OCI-LY7 (cell line): ENCODE measurements at regions not wholly inside any gene's neighbourhood (a gene's known extent, or its start where the extent isn't known, plus 50 kb on each side); places are given as distances from the start of the nearest gene placed in this dataset.
A peak's percentile ranks its signal among the peaks of the same experiment; 100 is the strongest.

ENCODE experiments used
- BruUV-seq: library from RNA; stranded (reverse); fragments of 400-500 nt; replicated peaks from 2 replicates; lab custom pipeline; 2021; lab: Mats Ljungman, UMichigan
- CTCF ChIA-PET: fragments of 300-600 bp; sonication (Branson Sonifier 250); formaldehyde crosslinking; loops from one replicate; lab custom pipeline; 2022; ENCODE audit warnings: antibody characterized with exemption; ENCODE audit not compliant: unreplicated experiment; lab: Charles Lee
- POLR2A ChIA-PET: fragments of 300-600 bp; sonication (Branson Sonifier 250); formaldehyde crosslinking; loops from one replicate; lab custom pipeline; 2022; ENCODE audit warnings: antibody characterized with exemption; lab: Charles Lee
- DNase-seq: peaks from one replicate; pipeline ENCODE4 v3.0.0-alpha.2; 2015; ENCODE audit warnings: low spot score
- H2AFZ ChIP-seq: fragments of 200-600 bp; sonication (generic), shearing (Covaris generic); 2 replicates; pipeline ENCODE4 v1.6.1; 2014; ENCODE audit warnings: mild to moderate bottlenecking, antibody characterized with exemption, low read length, moderate library complexity
- H3K27ac ChIP-seq: fragments of 200-600 bp; sonication (generic); 2 replicates; pipeline ENCODE4 v1.5.1; 2014; ENCODE audit warnings: mixed run types, low read depth, mild to moderate bottlenecking, moderate library complexity, low read length, inconsistent platforms; ENCODE audit not compliant: poor library complexity, severe bottlenecking
- H3K36me3 ChIP-seq: fragments of 200-600 bp; sonication (generic); 2 replicates; pipeline ENCODE4 v1.6.1; 2014; ENCODE audit warnings: mild to moderate bottlenecking, antibody characterized with exemption, low read length, moderate library complexity, mixed read lengths; ENCODE audit not compliant: insufficient read depth
- H3K4me1 ChIP-seq: fragments of 200-600 bp; sonication (generic); 2 replicates; pipeline ENCODE4 v1.5.1; 2014; ENCODE audit warnings: mild to moderate bottlenecking, low read length; ENCODE audit not compliant: insufficient read depth, poor library complexity, severe bottlenecking
- H3K4me2 ChIP-seq: fragments of 200-600 bp; sonication (generic); 2 replicates; pipeline ENCODE4 v1.6.1; 2014; ENCODE audit warnings: mild to moderate bottlenecking, low read length
- H3K4me3 ChIP-seq: fragments of 200-600 bp; sonication (generic); 2 replicates; pipeline ENCODE4 v1.5.1; 2014; ENCODE audit warnings: mild to moderate bottlenecking, low read depth, low read length; ENCODE audit not compliant: poor library complexity, severe bottlenecking
- H3K79me2 ChIP-seq: fragments of 200-600 bp; sonication (generic); 2 replicates; pipeline ENCODE4 v1.6.1; 2016; ENCODE audit warnings: low read depth, mild to moderate bottlenecking, low read length, moderate library complexity, mixed read lengths; ENCODE audit not compliant: insufficient read depth
- H3K9me2 ChIP-seq: fragments of 200-600 bp; sonication (generic); 2 replicates; pipeline ENCODE4 v1.6.1; 2016; ENCODE audit warnings: mild to moderate bottlenecking, low read length, mixed read lengths; ENCODE audit not compliant: insufficient read depth
- H3K9me3 ChIP-seq: fragments of 200-600 bp; sonication (generic); 2 replicates; pipeline ENCODE4 v1.6.1; 2014; ENCODE audit warnings: mild to moderate bottlenecking, mixed run types, low read length, mixed read lengths
- H4K20me1 ChIP-seq: fragments of 200-600 bp; sonication (generic); 2 replicates; pipeline ENCODE4 v1.6.1; 2014; ENCODE audit warnings: mild to moderate bottlenecking, antibody characterized with exemption, low read length, moderate library complexity, mixed read lengths; ENCODE audit not compliant: insufficient read depth
- EZH2phosphoT487 ChIP-seq: fragments of 200-600 bp; sonication (generic); IDR thresholded peaks from 2 replicates; pipeline ENCODE4 v1.6.1; 2018; ENCODE audit warnings: low read depth, borderline replicate concordance, mild to moderate bottlenecking, mixed run types, antibody characterized with exemption, low read length, moderate library complexity, mixed read lengths
- intact Hi-C: fragments of 100-400 bp; cut with micrococcal nuclease; formaldehyde crosslinking; loops from one replicate; pipeline ENCODE4 v1.10.0; 2022; ENCODE audit not compliant: unreplicated experiment
- TF ChIP-seq, protein P1 (sequence below): fragments of 200-600 bp; sonication (generic); conservative IDR thresholded peaks from 2 replicates; pipeline ENCODE4 v1.5.1; 2014; ENCODE audit warnings: mild to moderate bottlenecking, antibody characterized with exemption, low read length, moderate library complexity, mixed read lengths

DNA sequence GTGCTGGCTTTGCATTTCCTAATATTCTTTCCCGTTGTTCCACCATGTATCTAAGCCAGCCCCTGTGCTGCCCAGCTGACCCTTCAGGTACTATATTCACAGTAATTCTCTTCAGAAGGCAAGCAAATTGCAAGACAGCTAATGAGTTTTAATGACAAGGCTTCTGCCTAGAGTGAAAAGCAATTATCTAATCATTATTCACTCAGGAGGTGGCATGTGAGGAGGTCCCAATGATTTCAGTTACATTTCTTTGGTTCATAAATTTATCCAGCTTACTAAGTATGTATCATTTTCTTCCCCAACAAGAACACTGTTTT, 123.0 kb downstream of the RASGEF1B start:
- H3K79me2 ChIP-seq = no peaks in the 10 kb centered on the region
- no peak for TF ChIP-seq EZH2phosphoT487
- TF ChIP-seq, protein P1, sequence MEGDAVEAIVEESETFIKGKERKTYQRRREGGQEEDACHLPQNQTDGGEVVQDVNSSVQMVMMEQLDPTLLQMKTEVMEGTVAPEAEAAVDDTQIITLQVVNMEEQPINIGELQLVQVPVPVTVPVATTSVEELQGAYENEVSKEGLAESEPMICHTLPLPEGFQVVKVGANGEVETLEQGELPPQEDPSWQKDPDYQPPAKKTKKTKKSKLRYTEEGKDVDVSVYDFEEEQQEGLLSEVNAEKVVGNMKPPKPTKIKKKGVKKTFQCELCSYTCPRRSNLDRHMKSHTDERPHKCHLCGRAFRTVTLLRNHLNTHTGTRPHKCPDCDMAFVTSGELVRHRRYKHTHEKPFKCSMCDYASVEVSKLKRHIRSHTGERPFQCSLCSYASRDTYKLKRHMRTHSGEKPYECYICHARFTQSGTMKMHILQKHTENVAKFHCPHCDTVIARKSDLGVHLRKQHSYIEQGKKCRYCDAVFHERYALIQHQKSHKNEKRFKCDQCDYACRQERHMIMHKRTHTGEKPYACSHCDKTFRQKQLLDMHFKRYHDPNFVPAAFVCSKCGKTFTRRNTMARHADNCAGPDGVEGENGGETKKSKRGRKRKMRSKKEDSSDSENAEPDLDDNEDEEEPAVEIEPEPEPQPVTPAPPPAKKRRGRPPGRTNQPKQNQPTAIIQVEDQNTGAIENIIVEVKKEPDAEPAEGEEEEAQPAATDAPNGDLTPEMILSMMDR = no peak
- no TSS peak for BruUV-seq
- POLR2A ChIA-PET = interaction anchor here (0.6 to 1.5 kb wide), 2 partner anchors 270 to 283 kb away, joined by 3 to 4 read pairs; no protein-coding TSS in a partner anchor
- H3K9me3 ChIP-seq = no peaks in the 10 kb centered on the region
- no peak for DNase-seq
- intact Hi-C loops = no loop called here
- no peak overlapping the region for H3K4me2 ChIP-seq
- H3K36me3 ChIP-seq = no peaks in the 10 kb centered on the region
- H2AFZ ChIP-seq = no peak overlapping the region
- no peak overlapping the region for H3K4me3 ChIP-seq
- H4K20me1 ChIP-seq = no peaks in the 10 kb centered on the region
- H3K4me1 ChIP-seq = no peaks in the 10 kb centered on the region
- H3K9me2 ChIP-seq = no peaks in the 10 kb centered on the region
- H3K27ac ChIP-seq = no peak overlapping the region
- CTCF ChIA-PET = no interaction called here

DNA sequence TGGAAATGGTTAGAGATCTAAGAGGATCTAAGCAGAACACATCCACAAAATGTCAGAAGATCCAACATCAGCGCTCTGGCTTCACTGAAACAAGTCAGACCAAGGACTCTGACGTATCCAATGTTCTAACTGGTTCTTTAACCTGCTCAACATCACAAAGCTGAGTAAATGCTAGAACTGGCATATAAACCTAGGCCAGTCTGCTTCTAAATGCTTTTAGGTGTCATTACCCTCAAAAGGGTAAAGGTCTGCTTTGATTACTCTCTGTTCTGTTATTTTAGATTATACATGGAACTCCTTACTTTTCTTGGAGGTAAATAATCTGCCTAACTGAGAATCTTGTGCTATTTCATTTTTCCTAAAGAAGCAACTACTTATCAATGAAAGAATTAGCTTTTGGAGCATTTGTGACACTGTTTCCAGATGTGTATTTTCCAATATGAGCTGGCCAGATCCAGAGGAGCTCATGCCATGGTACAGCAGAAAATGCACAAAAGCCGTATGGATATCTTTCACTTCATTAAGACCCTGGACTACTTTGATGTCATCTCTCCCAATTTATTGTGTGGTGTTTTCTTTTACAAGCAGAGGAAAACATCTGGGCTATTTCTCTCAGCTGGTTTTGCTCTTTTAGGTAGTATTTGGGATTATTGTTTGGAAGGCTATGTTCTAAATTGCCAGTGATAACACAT, 123.5 kb downstream of the RASGEF1B start:
- no peaks in the 10 kb centered on the region for H4K20me1 ChIP-seq
- DNase-seq = no peak
- no peaks in the 10 kb centered on the region for H3K9me2 ChIP-seq
- H3K27ac ChIP-seq = no peak overlapping the region
- no peak overlapping the region for H3K4me3 ChIP-seq
- H3K79me2 ChIP-seq = no peaks in the 10 kb centered on the region
- ChIA-PET CTCF (no interaction called here), POLR2A (interaction anchor here (0.6 to 1.5 kb wide), 4 partner anchors 269 to 1000 kb away, joined by 3 to 6 read pairs (median 4); no protein-coding TSS in a partner anchor)
- no peak overlapping the region for H2AFZ ChIP-seq
- no peaks in the 10 kb centered on the region for H3K36me3 ChIP-seq
- BruUV-seq = no TSS peak
- H3K9me3 ChIP-seq = no peaks in the 10 kb centered on the region
- no peaks in the 10 kb centered on the region for H3K4me1 ChIP-seq
- intact Hi-C loops = no loop called here
- TF ChIP-seq EZH2phosphoT487 = no peak
- TF ChIP-seq, protein P1 = no peak
- no peak overlapping the region for H3K4me2 ChIP-seq

DNA sequence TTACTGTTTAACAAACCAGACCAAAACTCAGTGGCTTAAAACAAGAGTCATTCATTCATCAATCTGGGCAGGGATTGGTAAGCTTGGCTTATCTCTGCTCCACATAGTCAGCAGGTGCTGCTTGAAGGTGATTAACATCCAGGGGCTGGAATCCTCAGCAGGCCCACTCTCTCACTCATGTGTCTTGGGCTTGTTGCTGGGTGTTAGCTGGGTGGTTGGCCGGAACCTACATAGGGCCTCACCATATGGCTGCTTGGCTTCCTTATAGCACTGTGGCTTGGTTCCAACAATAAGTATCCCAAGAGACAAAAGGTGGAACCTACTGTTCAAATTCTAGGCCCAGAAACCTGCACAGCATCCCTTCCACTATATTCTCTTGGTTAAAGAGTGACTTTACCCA, 125.0 kb downstream of the RASGEF1B start:
- Histone ChIP-seq H3K4me1 (no peaks in the 10 kb centered on the region), H3K79me2 (no peaks in the 10 kb centered on the region), H3K4me3 (no peak overlapping the region), H3K27ac (no peak overlapping the region), H3K4me2 (no peak overlapping the region), H4K20me1 (no peaks in the 10 kb centered on the region), H3K9me2 (no peaks in the 10 kb centered on the region; the same call in 1 of the 2 replicates), H3K36me3 (no peaks in the 10 kb centered on the region), H3K9me3 (no peaks in the 10 kb centered on the region), H2AFZ (peak overlapping the region; percentile 43; the same call in 1 of the 2 replicates)
- ChIA-PET POLR2A (no interaction called here), CTCF (no interaction called here)
- TF ChIP-seq, protein P1 = no peak
- TF ChIP-seq EZH2phosphoT487 = no peak
- no peak for DNase-seq
- intact Hi-C loops = no loop called here
- no TSS peak for BruUV-seq
